ENCODE measurements at regions not wholly inside any gene's neighbourhood (a gene's known extent, or its start where the extent isn't known, plus 50 kb on each side); places are given as distances from the start of the nearest gene placed in this dataset.

GRCh38 chr5:3180636-3181035, 415.0 kb upstream of the IRX1 start:
- TF ChIP-seq CTCF (IDR thresholded peaks at IDR 0.05; ENCODE audit: borderline replicate concordance, extremely low read depth, low read length, poor library complexity, severe bottlenecking) (no peak), EZH2 (IDR thresholded peaks at IDR 0.05; ENCODE audit: borderline replicate concordance, low read depth, low read length, severe bottlenecking) (no peak)

Data from DND-41 (cell line).